ENCODE measurements at regions not wholly inside any gene's neighbourhood (a gene's known extent, or its start where the extent isn't known, plus 50 kb on each side); places are given as distances from the start of the nearest gene placed in this dataset.

DNA sequence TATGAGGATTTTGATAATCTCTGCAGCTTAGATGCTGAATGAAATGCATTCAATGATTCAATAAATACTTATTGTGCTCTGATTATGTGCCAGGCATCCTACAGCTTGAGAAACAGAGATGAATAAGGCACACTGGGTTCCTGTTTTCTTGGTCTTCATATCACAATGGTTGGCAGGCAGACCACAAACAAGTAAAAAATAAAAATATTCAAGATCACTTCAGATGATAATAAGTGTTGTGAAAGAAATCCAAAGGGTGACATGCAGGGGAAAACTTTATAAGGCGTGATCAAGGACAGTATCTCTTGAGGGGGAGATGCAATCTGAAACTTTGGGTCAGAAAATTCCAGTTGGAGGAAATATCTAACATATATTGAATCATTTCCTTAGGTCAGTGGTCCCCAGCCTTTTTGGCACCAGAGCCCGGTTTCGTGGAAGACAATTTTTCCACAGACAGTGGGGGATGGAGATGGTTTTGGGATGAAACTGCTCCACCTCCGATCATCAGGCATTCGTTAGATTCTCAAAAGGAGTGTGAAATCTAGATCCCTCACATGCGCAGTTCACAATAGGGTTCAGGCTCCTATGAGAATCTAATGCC, 73.7 kb upstream of the RAP1B start:
- TF ChIP-seq POLR2A (IDR thresholded peaks at IDR 0.05): no peak
- TF ChIP-seq, protein P1, sequence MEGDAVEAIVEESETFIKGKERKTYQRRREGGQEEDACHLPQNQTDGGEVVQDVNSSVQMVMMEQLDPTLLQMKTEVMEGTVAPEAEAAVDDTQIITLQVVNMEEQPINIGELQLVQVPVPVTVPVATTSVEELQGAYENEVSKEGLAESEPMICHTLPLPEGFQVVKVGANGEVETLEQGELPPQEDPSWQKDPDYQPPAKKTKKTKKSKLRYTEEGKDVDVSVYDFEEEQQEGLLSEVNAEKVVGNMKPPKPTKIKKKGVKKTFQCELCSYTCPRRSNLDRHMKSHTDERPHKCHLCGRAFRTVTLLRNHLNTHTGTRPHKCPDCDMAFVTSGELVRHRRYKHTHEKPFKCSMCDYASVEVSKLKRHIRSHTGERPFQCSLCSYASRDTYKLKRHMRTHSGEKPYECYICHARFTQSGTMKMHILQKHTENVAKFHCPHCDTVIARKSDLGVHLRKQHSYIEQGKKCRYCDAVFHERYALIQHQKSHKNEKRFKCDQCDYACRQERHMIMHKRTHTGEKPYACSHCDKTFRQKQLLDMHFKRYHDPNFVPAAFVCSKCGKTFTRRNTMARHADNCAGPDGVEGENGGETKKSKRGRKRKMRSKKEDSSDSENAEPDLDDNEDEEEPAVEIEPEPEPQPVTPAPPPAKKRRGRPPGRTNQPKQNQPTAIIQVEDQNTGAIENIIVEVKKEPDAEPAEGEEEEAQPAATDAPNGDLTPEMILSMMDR (IDR thresholded peaks at IDR 0.05): no peak
